Right lobe of liver (tissue), 4 donors: ENCODE measurements at regions not wholly inside any gene's neighbourhood (a gene's known extent, or its start where the extent isn't known, plus 50 kb on each side); places are given as distances from the start of the nearest gene placed in this dataset.

ENCODE experiments used
- CTCF ChIP-seq, 4 donors: fragments of 200-600 bp in 3 of 4; fragments of 450-650 bp in 1 of 4; IDR thresholded peaks; one replicate each; pipeline versions ENCODE4 v1.5.1 to v1.8.0; 2016 to 2022; ENCODE audit warnings: antibody characterized with exemption in 4 of 4, mild to moderate bottlenecking in 2 of 4
- POLR2A ChIP-seq: fragments of 450-650 bp; IDR thresholded peaks from one replicate; pipeline ENCODE4 v1.6.1; 2017; ENCODE audit warnings: antibody characterized with exemption, mild to moderate bottlenecking
- donor health status: DM: no; HTN: no; CAD: no.
- donor health status: DM: no; HTN: no; CAD: no.
- donor health status: DM: no; HTN: yes; CAD: no.

GRCh38 chr4:177895136-177895535 lies 452.9 kb upstream of the AGA start:
- TF ChIP-seq CTCF (IDR thresholded peaks at IDR 0.05) (no peak), POLR2A (no peak)
